ENCODE measurements at regions not wholly inside any gene's neighbourhood (a gene's known extent, or its start where the extent isn't known, plus 50 kb on each side); places are given as distances from the start of the nearest gene placed in this dataset.

DNA sequence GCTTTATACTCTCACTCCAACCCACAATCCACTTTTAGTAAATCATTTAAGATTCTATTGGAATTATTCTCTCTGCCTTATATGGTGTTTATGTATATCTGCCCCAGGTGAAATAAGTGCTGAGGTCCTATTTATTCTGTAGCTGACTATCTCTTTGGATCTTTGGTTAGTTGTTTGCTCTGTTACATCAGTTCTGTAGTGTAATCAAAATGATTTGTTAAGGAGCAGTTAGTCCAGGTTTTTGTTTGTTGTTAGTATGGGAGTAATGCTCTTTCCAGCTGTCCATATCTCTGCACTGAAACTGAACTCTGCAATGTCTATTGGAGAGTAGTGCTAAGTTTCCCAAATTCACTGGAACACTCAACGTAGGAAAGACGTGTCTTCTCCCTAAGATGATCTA lies 615.8 kb downstream of the SNAPC1 start:
- no peak for DNase-seq (ENCODE audit: low read depth)

- no peak for DNase-seq (ENCODE audit: low read depth)
Measured at GRCh38 chr14:62381311-62382070, 619.3 kb downstream of the SNAPC1 start.

- no peak for DNase-seq (ENCODE audit: low read depth)
Measured at GRCh38 chr14:62409169-62409568, 636.1 kb downstream of the KCNH5 start.

- DNase-seq (ENCODE audit: low read depth): no peak
Measured at GRCh38 chr14:62409626-62410300, 635.5 kb downstream of the KCNH5 start.

DNA sequence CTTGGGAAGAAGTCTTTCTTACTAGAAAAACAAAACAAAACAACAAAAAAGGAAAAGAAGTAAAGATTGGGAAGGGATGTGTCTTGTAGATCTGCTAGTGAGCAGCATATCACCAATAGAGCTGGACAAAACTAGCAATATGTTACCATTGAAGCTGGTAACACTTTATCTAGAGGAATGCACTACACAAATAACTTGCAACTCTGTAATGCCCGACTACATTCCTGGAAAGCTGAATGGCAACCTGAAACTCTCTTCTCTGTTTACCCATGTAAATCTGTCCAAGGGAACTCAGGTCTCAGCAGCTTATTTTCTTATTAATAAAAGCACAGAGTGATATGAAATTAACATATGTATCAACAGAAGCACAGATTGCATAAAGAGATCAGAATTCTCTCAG lies 624.4 kb downstream of the KCNH5 start:
- no peak for DNase-seq (ENCODE audit: low read depth)

GRCh38 chr14:62428429-62429203 lies 616.6 kb downstream of the KCNH5 start:
- DNase-seq (ENCODE audit: low read depth): no peak

GRCh38 chr14:62429683-62430082 lies 615.6 kb downstream of the KCNH5 start:
- no peak for DNase-seq (ENCODE audit: low read depth)

DNA sequence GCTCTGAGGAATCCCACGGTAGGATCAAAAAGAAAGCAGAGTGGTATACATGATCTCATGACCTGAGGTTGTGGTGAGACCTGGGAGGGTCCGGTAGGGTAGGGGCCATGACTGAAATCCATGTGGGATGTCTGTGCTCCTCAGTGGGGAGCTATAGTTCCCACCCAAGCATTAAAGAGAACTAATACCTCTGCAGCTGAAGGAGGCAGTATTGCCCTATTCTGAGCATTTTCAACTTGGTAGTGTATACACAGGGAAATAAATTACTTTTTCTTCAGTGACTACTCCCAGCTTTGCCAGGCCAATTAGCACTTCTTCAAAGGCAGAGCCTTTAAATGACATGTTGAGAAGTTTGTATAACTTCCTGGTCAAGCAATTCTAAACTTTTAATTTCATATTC lies 613.8 kb downstream of the KCNH5 start:
- DNase-seq (ENCODE audit: low read depth): no peak

DNA sequence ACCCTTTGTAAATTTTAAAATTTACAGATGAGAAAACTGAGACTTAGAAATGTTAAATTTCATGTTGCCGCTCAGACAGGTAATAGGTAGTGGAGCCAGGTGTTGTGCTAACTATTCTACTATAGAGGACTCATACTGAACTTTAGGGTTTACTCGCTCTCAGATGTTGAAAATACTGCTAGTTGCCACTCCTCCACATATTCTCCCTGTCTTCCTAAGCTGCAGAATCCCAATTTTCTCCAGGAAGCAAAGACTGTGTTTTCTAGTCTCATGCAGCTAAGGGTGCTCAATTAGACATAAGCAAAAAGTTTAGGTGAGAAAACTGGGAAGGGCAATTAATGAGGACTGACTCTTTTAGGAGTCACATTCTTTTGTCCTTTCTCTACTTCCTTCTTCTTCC lies 612.3 kb downstream of the KCNH5 start:
- DNase-seq (ENCODE audit: low read depth): no peak

DNA sequence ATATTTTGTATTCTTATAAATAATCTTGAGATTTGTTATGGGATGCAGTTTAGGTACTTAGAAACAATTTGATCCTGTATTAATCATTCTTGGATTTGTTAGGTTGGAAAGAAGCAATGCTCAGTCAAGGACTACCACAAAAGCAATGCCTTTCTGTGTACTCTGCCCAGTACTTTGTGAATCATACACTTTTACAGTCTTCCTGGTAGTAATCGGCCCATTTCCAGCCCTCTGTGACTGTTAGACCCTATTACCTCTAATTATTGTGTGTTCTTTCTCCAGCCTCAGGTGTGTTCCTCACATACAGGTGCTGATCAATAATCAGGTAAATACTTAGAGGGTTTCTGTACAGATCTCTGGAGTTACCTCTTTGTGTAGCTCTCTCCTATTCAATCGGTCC lies 609.0 kb downstream of the KCNH5 start:
- no peak for DNase-seq (ENCODE audit: low read depth)

DNA sequence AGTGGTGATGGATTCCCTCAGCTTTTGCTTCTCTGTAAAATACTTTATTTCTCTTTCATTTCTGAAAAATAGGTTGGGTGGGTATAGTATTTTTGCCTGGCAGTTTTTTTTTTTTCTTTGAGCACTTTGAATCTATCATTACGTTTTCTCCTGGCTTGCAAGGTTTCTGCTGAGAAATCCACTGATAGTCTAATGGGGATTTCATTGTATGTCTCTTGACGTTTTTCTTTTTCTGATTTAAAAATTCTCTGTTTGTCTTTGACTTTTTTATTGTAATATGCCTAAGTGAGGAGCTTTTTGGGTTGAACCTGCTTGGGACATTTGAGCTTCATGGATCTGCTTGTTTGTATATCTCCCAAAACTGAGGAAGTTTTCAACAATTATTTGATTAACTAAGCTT lies 606.0 kb downstream of the KCNH5 start:
- DNase-seq (ENCODE audit: low read depth): no peak

- no peak for DNase-seq (ENCODE audit: low read depth)
Measured at GRCh38 chr14:62443796-62444195, 601.5 kb downstream of the KCNH5 start.

DNA sequence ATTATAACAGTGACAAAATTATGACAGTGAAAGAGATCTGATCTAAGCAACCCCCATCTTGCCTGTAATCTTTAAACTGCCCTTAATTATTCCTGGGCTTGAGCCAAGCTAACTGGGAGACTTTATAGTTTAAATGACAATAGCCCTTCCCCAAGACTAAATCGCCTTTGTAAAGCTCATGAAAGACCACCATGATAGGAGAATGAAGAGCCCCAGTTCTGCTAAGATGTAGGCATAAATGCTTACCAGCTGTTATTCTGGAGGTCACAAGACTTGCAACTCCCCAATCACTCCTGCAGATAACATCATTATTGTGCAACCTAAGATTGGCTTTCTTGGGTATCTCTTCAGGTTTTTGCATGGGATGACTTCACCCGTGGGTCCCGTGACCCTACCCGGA lies 599.7 kb downstream of the KCNH5 start:
- DNase-seq (ENCODE audit: low read depth): no peak

- DNase-seq (ENCODE audit: low read depth): no peak
Measured at GRCh38 chr14:62451221-62451620, 594.0 kb downstream of the KCNH5 start.

- DNase-seq (ENCODE audit: low read depth): no peak
Measured at GRCh38 chr14:62453226-62453625, 592.0 kb downstream of the KCNH5 start.

GRCh38 chr14:62455446-62455845 lies 589.8 kb downstream of the KCNH5 start:
- no peak for DNase-seq (ENCODE audit: low read depth)

DNA sequence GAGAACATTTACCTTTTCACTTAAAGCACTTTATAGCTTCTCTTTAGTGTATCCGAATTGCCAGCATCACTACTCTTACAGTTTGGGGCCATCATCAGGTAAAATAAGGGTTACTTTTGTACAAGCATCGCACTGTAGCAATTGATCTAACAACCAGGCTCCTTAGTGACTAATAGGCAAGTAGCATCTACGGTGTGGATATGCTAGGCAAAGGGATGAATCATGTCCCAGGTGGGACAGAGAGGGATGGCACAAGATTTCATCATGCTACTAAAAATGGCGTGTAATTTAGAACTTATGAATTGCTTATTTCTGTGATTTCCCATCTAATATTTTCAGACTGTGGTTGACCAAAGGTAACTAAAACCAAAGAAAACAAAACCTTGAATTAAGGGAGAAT lies 582.3 kb downstream of the KCNH5 start:
- no peak for DNase-seq (ENCODE audit: low read depth)

GRCh38 chr14:62468946-62469345 lies 576.3 kb downstream of the KCNH5 start:
- DNase-seq (ENCODE audit: low read depth): no peak

- DNase-seq (ENCODE audit: low read depth): no peak
Measured at GRCh38 chr14:62470935-62471334, 574.3 kb downstream of the KCNH5 start.

- no peak for DNase-seq (ENCODE audit: low read depth)
Measured at GRCh38 chr14:62491146-62491545, 554.1 kb downstream of the KCNH5 start.

DNA sequence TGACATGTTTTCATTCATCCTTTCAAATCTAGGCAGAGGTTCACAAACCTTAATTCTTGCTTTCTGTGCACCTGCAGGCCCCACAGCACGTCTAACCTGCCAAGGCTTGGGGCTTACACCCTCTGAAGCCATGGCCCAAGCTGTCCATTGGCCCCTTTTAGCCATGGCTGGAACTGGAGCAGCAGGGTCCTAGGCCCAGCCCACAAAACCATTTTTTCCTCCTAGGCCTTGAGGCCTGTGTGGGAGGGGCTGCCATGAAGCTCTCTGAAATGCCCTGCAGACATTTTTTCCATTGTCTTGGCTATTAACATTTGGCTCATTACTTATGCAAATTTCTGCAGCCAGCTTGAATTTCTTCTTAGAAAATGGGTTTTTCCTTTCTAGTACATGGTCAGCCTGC lies 547.5 kb downstream of the KCNH5 start:
- no peak for DNase-seq (ENCODE audit: low read depth)

- DNase-seq (ENCODE audit: low read depth): no peak
Measured at GRCh38 chr14:62501021-62501750, 544.1 kb downstream of the KCNH5 start.

Data from renal cortical epithelial cell (primary cell).